Trophoblast cell (in vitro differentiated cells and primary cell): ENCODE measurements at regions not wholly inside any gene's neighbourhood (a gene's known extent, or its start where the extent isn't known, plus 50 kb on each side); places are given as distances from the start of the nearest gene placed in this dataset.

Source experiments
- DNase-seq, 2 donors: peaks; one replicate each; pipeline ENCODE4 v3.0.0-alpha.2; 2016
- H2AFZ ChIP-seq: 2 replicates; pipeline ENCODE4 v1.6.1; 2013; ENCODE audit warnings: low read length, moderate library complexity, mild to moderate bottlenecking; ENCODE audit not compliant: insufficient read depth, poor library complexity
- H2AK5ac ChIP-seq: 2 replicates; pipeline ENCODE4 v1.6.1; 2013; ENCODE audit warnings: mild to moderate bottlenecking, low read length
- H2BK120ac ChIP-seq: 2 replicates; pipeline ENCODE4 v1.6.1; 2013; ENCODE audit warnings: low read length, mild to moderate bottlenecking, moderate library complexity; ENCODE audit not compliant: insufficient read depth, poor library complexity
- H2BK12ac ChIP-seq: 2 replicates; pipeline ENCODE4 v1.6.1; 2013; ENCODE audit warnings: mild to moderate bottlenecking, low read length, moderate library complexity
- H2BK5ac ChIP-seq: 2 replicates; pipeline ENCODE4 v1.6.1; 2013; ENCODE audit warnings: low read length, low read depth, moderate library complexity, mild to moderate bottlenecking; ENCODE audit not compliant: poor library complexity
- H3K14ac ChIP-seq: 2 replicates; pipeline ENCODE4 v1.6.1; 2013; ENCODE audit warnings: mild to moderate bottlenecking, low read length
- H3K18ac ChIP-seq: 2 replicates; pipeline ENCODE4 v1.6.1; 2013; ENCODE audit warnings: mild to moderate bottlenecking, low read length
- H3K23ac ChIP-seq: 2 replicates; pipeline ENCODE4 v1.6.1; 2013; ENCODE audit warnings: low read length
- H3K27ac ChIP-seq: 2 replicates; pipeline ENCODE4 v1.5.1; 2013; ENCODE audit warnings: low read depth, mild to moderate bottlenecking, inconsistent platforms, low read length, moderate library complexity
- H3K27me3 ChIP-seq: 2 replicates; pipeline ENCODE4 v1.6.1; 2013; ENCODE audit warnings: inconsistent platforms, mild to moderate bottlenecking, low read length, moderate library complexity; ENCODE audit not compliant: insufficient read depth
- H3K36me3 ChIP-seq, 2 experiments: 1 replicate in 1 of 2; 2 replicates in 1 of 2; pipeline ENCODE4 v1.6.1; 2013; ENCODE audit warnings: low read length in 2 of 2, mild to moderate bottlenecking in 2 of 2, moderate library complexity in 1 of 2; ENCODE audit not compliant: insufficient read depth in 2 of 2, control insufficient read depth in 1 of 2
- H3K4ac ChIP-seq: 2 replicates; pipeline ENCODE4 v1.6.1; 2013; ENCODE audit warnings: low read depth, mild to moderate bottlenecking, low read length, moderate library complexity
- H3K4me1 ChIP-seq, 2 experiments: 1 replicate in 1 of 2; 2 replicates in 1 of 2; pipeline ENCODE4 v1.6.1; 2013; ENCODE audit warnings: low read length in 2 of 2, mild to moderate bottlenecking in 2 of 2, moderate library complexity in 1 of 2; ENCODE audit not compliant: insufficient read depth in 2 of 2, control insufficient read depth in 1 of 2
- H3K4me2 ChIP-seq: 2 replicates; pipeline ENCODE4 v1.6.1; 2013; ENCODE audit warnings: inconsistent platforms, mild to moderate bottlenecking, low read length, moderate library complexity
- H3K4me3 ChIP-seq: 2 replicates; pipeline ENCODE4 v1.5.1; 2013; ENCODE audit warnings: mild to moderate bottlenecking, low read depth, low read length, inconsistent platforms
- H3K79me1 ChIP-seq: one replicate; pipeline ENCODE4 v1.6.1; 2013; ENCODE audit warnings: low read length
- H3K79me2 ChIP-seq: 2 replicates; pipeline ENCODE4 v1.6.1; 2013; ENCODE audit warnings: low read length, mild to moderate bottlenecking; ENCODE audit not compliant: control insufficient read depth, insufficient read depth, poor library complexity
- H3K9ac ChIP-seq: 2 replicates; pipeline ENCODE4 v1.6.1; 2013; ENCODE audit warnings: mild to moderate bottlenecking, low read length
- H3K9me3 ChIP-seq: 2 replicates; pipeline ENCODE4 v1.6.1; 2013; ENCODE audit warnings: low read depth, mild to moderate bottlenecking, control low read depth, inconsistent platforms, low read length; ENCODE audit not compliant: insufficient read depth
- H4K12ac ChIP-seq: 2 replicates; pipeline ENCODE4 v1.6.1; 2013; ENCODE audit warnings: low read depth, mild to moderate bottlenecking, low read length, moderate library complexity
- H4K8ac ChIP-seq: 2 replicates; pipeline ENCODE4 v1.6.1; 2013; ENCODE audit warnings: low read depth, mild to moderate bottlenecking, low read length, moderate library complexity
- H4K91ac ChIP-seq: one replicate; pipeline ENCODE4 v1.6.1; 2013; ENCODE audit warnings: low read depth, mild to moderate bottlenecking, low read length, moderate library complexity
- WGBS: extraction: QIAGEN DNeasy Blood & Tissue Kit; methylation state at CpG from one replicate; pipeline ENCODE4 v1.1.7; 2013; ENCODE audit warnings: missing lambda C conversion rate; ENCODE audit not compliant: insufficient read length, insufficient coverage; ENCODE audit errors: extremely low coverage; 5-methylcytosine and 5-hydroxymethylcytosine counted together

- Histone ChIP-seq H2BK120ac (no peak overlapping the region), H3K4ac (no peak overlapping the region), H3K9ac (no peak overlapping the region), H3K23ac (no peak overlapping the region), H3K4me2 (no peak overlapping the region), H3K27ac (no peak overlapping the region), H2BK5ac (no peak overlapping the region), H2AK5ac (no peak overlapping the region), H3K4me1 (peaks cover 2 to 8% of the 10 kb centered on the region in 2 experiments), H3K36me3 (no peaks in the 10 kb centered on the region), H4K8ac (no peak overlapping the region), H3K9me3 (no peaks in the 10 kb centered on the region), H3K18ac (no peak overlapping the region), H3K79me1 (no peaks in the 10 kb centered on the region), H4K12ac (no peak overlapping the region), H2AFZ (no peak overlapping the region), H4K91ac (no peak overlapping the region), H3K79me2 (no peaks in the 10 kb centered on the region), H3K14ac (no peak overlapping the region), H3K4me3 (no peak overlapping the region), H3K27me3 (peaks cover 4% of the 10 kb centered on the region), H2BK12ac (no peak overlapping the region)
- no peak for DNase-seq
- no CpG with 5 or more reads among the region's 5 CpGs for WGBS
Observed at GRCh38 chr14:54309615-54310014, 87.2 kb upstream of the CDKN3 start.

- no peaks in the 10 kb centered on the region for H3K79me2 ChIP-seq
- H3K4me3 ChIP-seq = no peak overlapping the region
- H4K8ac ChIP-seq = no peak overlapping the region
- H3K9me3 ChIP-seq = no peaks in the 10 kb centered on the region
- no peak overlapping the region for H4K12ac ChIP-seq
- H2AFZ ChIP-seq = no peak overlapping the region
- DNase-seq = no peak
- no peak overlapping the region for H2AK5ac ChIP-seq
- peaks cover 2 to 8% of the 10 kb centered on the region in 2 experiments for H3K4me1 ChIP-seq
- H3K4me2 ChIP-seq = no peak overlapping the region
- no peak overlapping the region for H3K23ac ChIP-seq
- WGBS = no CpG with 5 or more reads among the region's 10 CpGs
- no peak overlapping the region for H3K9ac ChIP-seq
- H2BK120ac ChIP-seq = no peak overlapping the region
- H3K27ac ChIP-seq = no peak overlapping the region
- no peak overlapping the region for H2BK5ac ChIP-seq
- no peak overlapping the region for H3K18ac ChIP-seq
- H3K79me1 ChIP-seq = no peaks in the 10 kb centered on the region
- H2BK12ac ChIP-seq = no peak overlapping the region
- peaks cover 4% of the 10 kb centered on the region for H3K27me3 ChIP-seq
- no peak overlapping the region for H4K91ac ChIP-seq
- H3K4ac ChIP-seq = no peak overlapping the region
- H3K36me3 ChIP-seq = no peaks in the 10 kb centered on the region
- no peak overlapping the region for H3K14ac ChIP-seq
Observed at GRCh38 chr14:54310151-54310850, 86.5 kb upstream of the CDKN3 start.

DNA sequence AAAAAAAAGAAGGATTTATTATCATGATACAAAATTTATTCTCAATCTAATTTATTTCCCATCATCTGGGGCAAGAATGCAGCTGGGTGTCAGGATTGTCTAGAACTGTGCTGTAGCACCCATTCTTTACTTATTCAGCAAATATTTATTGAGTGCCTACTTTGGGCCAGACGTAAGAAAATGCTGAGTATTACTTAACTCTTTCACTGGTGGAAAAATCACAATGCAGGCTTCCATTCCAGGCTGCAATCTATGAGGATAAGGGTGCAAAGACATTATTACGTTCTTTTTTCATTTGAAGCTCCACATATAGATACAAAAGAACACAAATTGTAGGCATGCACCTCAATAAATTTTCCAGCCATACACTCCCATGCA, 86.0 kb upstream of the CDKN3 start:
- no peak overlapping the region for H4K12ac ChIP-seq
- no CpG with 5 or more reads among the region's 2 CpGs for WGBS
- H3K79me1 ChIP-seq = no peaks in the 10 kb centered on the region
- H3K18ac ChIP-seq = no peak overlapping the region
- H3K23ac ChIP-seq = no peak overlapping the region
- H3K79me2 ChIP-seq = no peaks in the 10 kb centered on the region
- no peak overlapping the region for H2AFZ ChIP-seq
- H3K4me1 ChIP-seq = peaks cover 2 to 8% of the 10 kb centered on the region in 2 experiments
- H3K27me3 ChIP-seq = peaks cover 2% of the 10 kb centered on the region
- no peak overlapping the region for H2AK5ac ChIP-seq
- H2BK120ac ChIP-seq = no peak overlapping the region
- H3K4me2 ChIP-seq = no peak overlapping the region
- no peak overlapping the region for H3K4me3 ChIP-seq
- no peak for DNase-seq
- H2BK12ac ChIP-seq = no peak overlapping the region
- H4K91ac ChIP-seq = no peak overlapping the region
- no peak overlapping the region for H3K27ac ChIP-seq
- H3K4ac ChIP-seq = no peak overlapping the region
- H3K9ac ChIP-seq = no peak overlapping the region
- no peak overlapping the region for H4K8ac ChIP-seq
- no peak overlapping the region for H3K14ac ChIP-seq
- H2BK5ac ChIP-seq = no peak overlapping the region
- H3K36me3 ChIP-seq = no peaks in the 10 kb centered on the region
- no peaks in the 10 kb centered on the region for H3K9me3 ChIP-seq

DNA sequence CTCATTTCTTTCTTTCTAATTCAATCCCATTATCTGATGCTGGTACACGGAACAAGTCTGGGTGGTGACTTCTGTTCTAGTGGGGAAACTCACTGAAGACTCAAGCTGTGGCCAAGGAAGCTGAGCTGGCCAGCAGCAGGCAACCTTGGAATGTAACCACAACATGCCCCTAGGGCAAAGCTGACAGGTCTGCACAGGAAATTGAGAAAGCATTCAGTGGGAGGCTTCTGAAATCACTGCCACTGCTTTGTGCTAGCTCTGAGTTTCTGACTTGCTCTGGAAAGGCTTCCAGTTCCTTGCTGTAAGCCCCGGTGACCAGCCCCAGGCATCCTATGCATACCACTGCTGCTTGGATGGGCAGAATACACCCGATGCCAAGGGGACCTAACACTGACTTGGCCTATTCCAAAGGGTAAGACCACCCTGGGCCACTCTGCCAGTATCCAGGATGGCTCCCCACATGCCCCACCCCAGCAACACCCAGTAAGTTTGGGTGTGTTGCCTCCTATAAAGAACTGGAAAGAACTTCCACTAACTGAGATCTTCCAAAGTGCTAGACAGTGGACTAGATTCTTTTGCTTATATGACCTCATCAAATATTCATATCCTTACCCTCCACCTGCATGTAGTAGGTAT, 84.5 kb upstream of the CDKN3 start:
- H3K18ac ChIP-seq = no peak overlapping the region
- H3K9me3 ChIP-seq = no peaks in the 10 kb centered on the region
- peaks cover 2 to 8% of the 10 kb centered on the region in 2 experiments for H3K4me1 ChIP-seq
- no peak overlapping the region for H2AFZ ChIP-seq
- no peak overlapping the region for H4K91ac ChIP-seq
- no peaks in the 10 kb centered on the region for H3K27me3 ChIP-seq
- H2BK5ac ChIP-seq = no peak overlapping the region
- H3K9ac ChIP-seq = no peak overlapping the region
- H3K36me3 ChIP-seq = no peaks in the 10 kb centered on the region
- no peak overlapping the region for H2BK120ac ChIP-seq
- H2AK5ac ChIP-seq = no peak overlapping the region
- H3K4me3 ChIP-seq = no peak overlapping the region
- H3K4ac ChIP-seq = no peak overlapping the region
- no peaks in the 10 kb centered on the region for H3K79me1 ChIP-seq
- H3K14ac ChIP-seq = no peak overlapping the region
- peak overlapping the region; percentile 48 for H3K4me2 ChIP-seq
- no peak overlapping the region for H4K12ac ChIP-seq
- H4K8ac ChIP-seq = no peak overlapping the region
- DNase-seq = peak; percentile 97 to 98
- H3K23ac ChIP-seq = no peak overlapping the region
- no peaks in the 10 kb centered on the region for H3K79me2 ChIP-seq
- H2BK12ac ChIP-seq = no peak overlapping the region
- no peak overlapping the region for H3K27ac ChIP-seq
- WGBS = no CpG with 5 or more reads among the region's 3 CpGs
